Anterior cingulate cortex (tissue), 58 donors: ENCODE measurements at regions not wholly inside any gene's neighbourhood (a gene's known extent, or its start where the extent isn't known, plus 50 kb on each side); places are given as distances from the start of the nearest gene placed in this dataset.

Source experiments
- DNase-seq, 58 donors: peaks; one replicate each; lab custom pipeline; 2025; lab: John Stamatoyannopoulos, UW

GRCh38 chr18:21162786-21163185 is 51.2 kb upstream of the ROCK1 start:
- DNase-seq = no peak

GRCh38 chr18:21163647-21164547 is 52.3 kb upstream of the ROCK1 start:
- DNase-seq = peak in 2 of 58 donors; percentile 6 to 16

- no peak for DNase-seq
Observed at GRCh38 chr18:21164548-21165095, 53.0 kb upstream of the ROCK1 start.

- no peak for DNase-seq
Observed at GRCh38 chr18:21167641-21168377, 56.2 kb upstream of the ROCK1 start.

GRCh38 chr18:21168880-21169279 is 57.3 kb upstream of the ROCK1 start:
- no peak for DNase-seq

- DNase-seq = no peak
Observed at GRCh38 chr18:21177822-21178221, 64.2 kb upstream of the GREB1L start.

GRCh38 chr18:21179590-21180220 is 62.3 kb upstream of the GREB1L start:
- peak in 17 of 58 donors; percentile 1 to 52 (median 20) for DNase-seq

GRCh38 chr18:21180588-21180987 is 61.4 kb upstream of the GREB1L start:
- DNase-seq = no peak

- DNase-seq = no peak
Observed at GRCh38 chr18:21181766-21182165, 60.3 kb upstream of the GREB1L start.

- DNase-seq = no peak
Observed at GRCh38 chr18:21183670-21184069, 58.4 kb upstream of the GREB1L start.

GRCh38 chr18:21184396-21184996 is 57.5 kb upstream of the GREB1L start:
- no peak for DNase-seq

GRCh38 chr18:21187886-21188285 is 54.1 kb upstream of the GREB1L start:
- DNase-seq = no peak

- peak in 44 of 58 donors; percentile 4 to 81 (median 42) for DNase-seq
Observed at GRCh38 chr18:21191596-21192307, 50.3 kb upstream of the GREB1L start.
